C4-2B (cell line): ENCODE measurements at regions not wholly inside any gene's neighbourhood (a gene's known extent, or its start where the extent isn't known, plus 50 kb on each side); places are given as distances from the start of the nearest gene placed in this dataset.

ENCODE experiments used
- H3K27ac ChIP-seq: fragments of 450-650 bp; 2 replicates; pipeline ENCODE4 v1.5.1; 2017
- CTCF ChIP-seq: fragments of 450-650 bp; conservative IDR thresholded peaks from 2 replicates; pipeline ENCODE4 v1.5.1; 2017; ENCODE audit warnings: mild to moderate bottlenecking
- ZFX ChIP-seq: fragments of 450-650 bp; IDR thresholded peaks from 2 replicates; pipeline ENCODE4 v1.6.1; 2017

GRCh38 chr15:77797270-77797669 is 164.6 kb upstream of the LINGO1 start:
- TF ChIP-seq ZFX (no peak), CTCF (no peak)

GRCh38 chr15:77796046-77796729 is 163.5 kb upstream of the LINGO1 start:
- TF ChIP-seq CTCF (no peak), ZFX (no peak)
- no peak overlapping the region for H3K27ac ChIP-seq

More at GRCh38 chr15:77797270-77797669, 164.6 kb upstream of the LINGO1 start:
- H3K27ac ChIP-seq, result peak overlapping the region; percentile 63

GRCh38 chr15:77795446-77795845 is 162.7 kb upstream of the LINGO1 start:
- TF ChIP-seq ZFX, result no peak
- no peak for TF ChIP-seq CTCF
- no peak overlapping the region for H3K27ac ChIP-seq

GRCh38 chr15:77791941-77792340 is 159.2 kb upstream of the LINGO1 start:
- TF ChIP-seq ZFX (no peak), CTCF (no peak)
- H3K27ac ChIP-seq, result no peak overlapping the region

GRCh38 chr15:77790481-77790880 is 157.8 kb upstream of the LINGO1 start:
- TF ChIP-seq ZFX (no peak), CTCF (no peak)
- H3K27ac ChIP-seq, result no peak overlapping the region

- no peak for TF ChIP-seq CTCF
- no peak for TF ChIP-seq ZFX
- H3K27ac ChIP-seq, result no peak overlapping the region
Observed at GRCh38 chr15:77786956-77787355, 154.2 kb upstream of the LINGO1 start.

- TF ChIP-seq ZFX, result no peak
- no peak for TF ChIP-seq CTCF
- no peak overlapping the region for H3K27ac ChIP-seq
Observed at GRCh38 chr15:77786181-77786890, 153.6 kb upstream of the LINGO1 start.
